B cell (primary cell): ENCODE measurements at regions not wholly inside any gene's neighbourhood (a gene's known extent, or its start where the extent isn't known, plus 50 kb on each side); places are given as distances from the start of the nearest gene placed in this dataset.

Experiments
- ATAC-seq: fragments of 200-7000 bp; cut with Tn5 transposase; one replicate; pipeline ENCODE4 v1.10.0; 2021; ENCODE audit warnings: low read depth, mild to moderate bottlenecking, moderate number of reproducible peaks, moderate library complexity
- CTCF ChIA-PET: fragments of 350-600 bp; sonication (Branson Sonifier 250); formaldehyde crosslinking; loops from one replicate; lab custom pipeline; 2021; ENCODE audit warnings: antibody characterized with exemption, inconsistent platforms; lab: Charles Lee
- POLR2A ChIA-PET: fragments of 350-600 bp; sonication (Branson Sonifier 250); formaldehyde crosslinking; loops from one replicate; lab custom pipeline; 2021; ENCODE audit warnings: antibody characterized with exemption; lab: Charles Lee
- DNase-seq: peaks from one replicate; pipeline ENCODE4 v3.0.0; 2013
- H2AFZ ChIP-seq: 2 replicates; pipeline ENCODE4 v1.6.1; 2012; ENCODE audit warnings: mild to moderate bottlenecking, low read depth, low read length; ENCODE audit not compliant: insufficient read depth, poor library complexity, severe bottlenecking
- H3K27ac ChIP-seq, 2 donors: 1 replicate in 1 of 2; 2 replicates in 1 of 2; pipeline ENCODE4 v1.5.1; 2012 to 2013; ENCODE audit warnings: low read length in 2 of 2, mild to moderate bottlenecking in 2 of 2, moderate library complexity in 1 of 2
- H3K27me3 ChIP-seq, 4 experiments: fragments of 200-600 bp in 1 of 4; sonication (generic) in 1 of 4; replicated peaks in 1 of 4; 1 replicate in 2 of 4; 2 replicates in 2 of 4; pipeline versions ENCODE4 v1.6.1 to v1.7.0; 2013 to 2016; ENCODE audit warnings: low read length in 3 of 4, mild to moderate bottlenecking in 2 of 4, mixed read lengths in 1 of 4, moderate library complexity in 1 of 4; ENCODE audit not compliant: insufficient read depth in 4 of 4, control insufficient read depth in 3 of 4; ENCODE audit errors: control extremely low read depth in 1 of 4
- H3K36me3 ChIP-seq, 2 experiments: replicated peaks in 1 of 2; 1 replicate in 1 of 2; 2 replicates in 1 of 2; pipeline versions ENCODE4 v1.6.1 to v1.7.1; 2013; ENCODE audit warnings: low read length in 1 of 2; ENCODE audit not compliant: insufficient read depth in 2 of 2, control insufficient read depth in 1 of 2; ENCODE audit errors: control extremely low read depth in 1 of 2, extremely low read depth in 1 of 2
- H3K4me1 ChIP-seq, 2 donors: fragments of 200-600 bp in 1 of 2; sonication (generic) in 1 of 2; 1 replicate in 1 of 2; 2 replicates in 1 of 2; pipeline versions ENCODE4 v1.5.1 to v1.6.1; 2013 to 2017; ENCODE audit warnings: low read length in 2 of 2; ENCODE audit not compliant: control insufficient read depth in 2 of 2, insufficient read depth in 2 of 2
- H3K4me2 ChIP-seq: replicated peaks from 2 replicates; pipeline ENCODE3; 2012; ENCODE audit warnings: mild to moderate bottlenecking, low read depth, low read length; ENCODE audit not compliant: poor library complexity, severe bottlenecking
- H3K4me3 ChIP-seq, 5 experiments: fragments of 200-600 bp in 1 of 5; sonication (generic) in 1 of 5; 1 replicate in 3 of 5; 2 replicates in 2 of 5; pipeline versions ENCODE4 v1.5.1 to v1.7.0; 2011 to 2016; ENCODE audit warnings: low read length in 4 of 5, mild to moderate bottlenecking in 4 of 5, low read depth in 2 of 5, control low read depth in 1 of 5, moderate library complexity in 1 of 5; ENCODE audit not compliant: insufficient read depth in 1 of 5; ENCODE audit errors: control extremely low read depth in 1 of 5, extremely low read depth in 1 of 5
- H3K79me2 ChIP-seq: fragments of 200-600 bp; sonication (generic); one replicate; pipeline ENCODE4 v1.6.0; 2016; ENCODE audit warnings: low read length; ENCODE audit not compliant: control insufficient read depth, insufficient read depth
- H3K9ac ChIP-seq: fragments of 200-600 bp; sonication (generic); 2 replicates; pipeline ENCODE4 v1.6.1; 2017; ENCODE audit warnings: mild to moderate bottlenecking, low read length, moderate library complexity
- H3K9me3 ChIP-seq, 3 donors: one replicate each; pipeline versions ENCODE4 v1.6.1 to v1.7.1; 2013; ENCODE audit warnings: low read length in 2 of 3; ENCODE audit not compliant: control insufficient read depth in 2 of 3, insufficient read depth in 1 of 3; ENCODE audit errors: control extremely low read depth in 1 of 3
- H4K20me1 ChIP-seq: 2 replicates; pipeline ENCODE4 v1.6.0; 2012; ENCODE audit warnings: mild to moderate bottlenecking, low read length; ENCODE audit not compliant: insufficient read depth, control insufficient read depth, poor library complexity, severe bottlenecking
- H3K27ac Mint-ChIP-seq: one replicate; pipeline ENCODE4 v1.8.0; 2021; ENCODE audit warnings: mixed read lengths
- H3K27me3 Mint-ChIP-seq: one replicate; pipeline ENCODE4 v1.8.0; 2021; ENCODE audit warnings: mixed read lengths
- H3K4me1 Mint-ChIP-seq: one replicate; pipeline ENCODE4 v1.8.0; 2021; ENCODE audit warnings: mixed read lengths
- H3K4me3 Mint-ChIP-seq: one replicate; pipeline ENCODE4 v1.8.0; 2021; ENCODE audit warnings: mixed read lengths
- H3K9me3 Mint-ChIP-seq: one replicate; pipeline ENCODE4 v1.8.0; 2022; ENCODE audit warnings: mixed read lengths; ENCODE audit not compliant: insufficient read depth
- EZH2 ChIP-seq: IDR thresholded peaks from 2 replicates; pipeline ENCODE4 v1.6.1; 2012; ENCODE audit warnings: borderline replicate concordance, low read depth, mild to moderate bottlenecking, moderate library complexity, low read length; ENCODE audit not compliant: insufficient read depth, poor library complexity, severe bottlenecking
- WGBS: methylation state at CpG from one replicate; pipeline ENCODE4 v1.1.5; 2013; ENCODE audit warnings: missing lambda C conversion rate; ENCODE audit not compliant: insufficient coverage; 5-methylcytosine and 5-hydroxymethylcytosine counted together
- intact Hi-C: fragments of 100-400 bp; cut with micrococcal nuclease; formaldehyde crosslinking; loops from one replicate; pipeline ENCODE4 v1.10.0; 2022
- TF ChIP-seq, protein P1 (sequence below): fragments of 200-600 bp; IDR thresholded peaks from one replicate; pipeline ENCODE4 v1.8.0; 2022; ENCODE audit warnings: antibody characterized with exemption, mild to moderate bottlenecking

DNA sequence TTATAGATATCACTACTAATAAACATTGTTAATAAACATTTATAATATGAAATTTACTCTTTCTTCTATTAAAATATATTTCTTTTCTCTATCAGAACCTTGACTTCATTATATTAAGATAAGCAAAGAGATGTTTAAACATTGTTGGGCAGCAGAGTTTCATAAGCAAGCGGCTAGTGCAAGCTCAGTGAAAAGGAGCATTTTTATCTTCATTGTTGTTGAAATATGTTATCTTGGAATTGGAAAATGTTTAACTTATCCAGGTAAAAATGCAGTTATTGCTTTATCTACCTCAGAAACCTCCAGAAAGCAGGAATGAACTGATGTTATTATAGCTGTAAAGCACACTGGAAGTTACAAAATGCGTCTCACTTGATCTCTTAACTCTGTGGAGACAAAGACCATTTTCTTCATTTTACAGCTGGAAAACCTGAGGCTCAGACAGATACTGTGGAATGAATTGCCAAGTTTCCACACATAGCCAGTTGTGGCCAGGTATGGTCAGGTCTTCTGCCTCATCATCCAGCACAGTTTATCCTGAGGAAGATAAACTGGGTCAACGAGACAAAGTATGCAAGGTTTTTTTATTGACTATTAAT is 934.6 kb upstream of the FAM98A start:
- H3K4me2 ChIP-seq, result no peak overlapping the region
- Mint-ChIP-seq H3K27me3 (no peaks in the 10 kb centered on the region), H3K9me3 (peaks cover 9% of the 10 kb centered on the region), H3K4me3 (no peak overlapping the region), H3K27ac (no peak overlapping the region), H3K4me1 (no peaks in the 10 kb centered on the region)
- no CpG with 5 or more reads among the region's 3 CpGs for WGBS
- no peak overlapping the region for H3K4me3 ChIP-seq
- H3K36me3 ChIP-seq, result no peaks in the 10 kb centered on the region
- H3K9ac ChIP-seq, result no peak overlapping the region
- no peak for ATAC-seq
- ChIA-PET CTCF (no interaction called here), POLR2A (no interaction called here)
- intact Hi-C loops, result no loop called here
- H4K20me1 ChIP-seq, result no peaks in the 10 kb centered on the region
- H3K4me1 ChIP-seq, result no peaks in the 10 kb centered on the region
- no peaks in the 10 kb centered on the region for H3K9me3 ChIP-seq
- H3K27ac ChIP-seq, result no peak overlapping the region
- no peaks in the 10 kb centered on the region for H3K79me2 ChIP-seq
- no peak overlapping the region for H2AFZ ChIP-seq
- TF ChIP-seq EZH2, result no peak
- TF ChIP-seq, protein P1, sequence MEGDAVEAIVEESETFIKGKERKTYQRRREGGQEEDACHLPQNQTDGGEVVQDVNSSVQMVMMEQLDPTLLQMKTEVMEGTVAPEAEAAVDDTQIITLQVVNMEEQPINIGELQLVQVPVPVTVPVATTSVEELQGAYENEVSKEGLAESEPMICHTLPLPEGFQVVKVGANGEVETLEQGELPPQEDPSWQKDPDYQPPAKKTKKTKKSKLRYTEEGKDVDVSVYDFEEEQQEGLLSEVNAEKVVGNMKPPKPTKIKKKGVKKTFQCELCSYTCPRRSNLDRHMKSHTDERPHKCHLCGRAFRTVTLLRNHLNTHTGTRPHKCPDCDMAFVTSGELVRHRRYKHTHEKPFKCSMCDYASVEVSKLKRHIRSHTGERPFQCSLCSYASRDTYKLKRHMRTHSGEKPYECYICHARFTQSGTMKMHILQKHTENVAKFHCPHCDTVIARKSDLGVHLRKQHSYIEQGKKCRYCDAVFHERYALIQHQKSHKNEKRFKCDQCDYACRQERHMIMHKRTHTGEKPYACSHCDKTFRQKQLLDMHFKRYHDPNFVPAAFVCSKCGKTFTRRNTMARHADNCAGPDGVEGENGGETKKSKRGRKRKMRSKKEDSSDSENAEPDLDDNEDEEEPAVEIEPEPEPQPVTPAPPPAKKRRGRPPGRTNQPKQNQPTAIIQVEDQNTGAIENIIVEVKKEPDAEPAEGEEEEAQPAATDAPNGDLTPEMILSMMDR, result no peak
- no peaks in the 10 kb centered on the region for H3K27me3 ChIP-seq
- no peak for DNase-seq

DNA sequence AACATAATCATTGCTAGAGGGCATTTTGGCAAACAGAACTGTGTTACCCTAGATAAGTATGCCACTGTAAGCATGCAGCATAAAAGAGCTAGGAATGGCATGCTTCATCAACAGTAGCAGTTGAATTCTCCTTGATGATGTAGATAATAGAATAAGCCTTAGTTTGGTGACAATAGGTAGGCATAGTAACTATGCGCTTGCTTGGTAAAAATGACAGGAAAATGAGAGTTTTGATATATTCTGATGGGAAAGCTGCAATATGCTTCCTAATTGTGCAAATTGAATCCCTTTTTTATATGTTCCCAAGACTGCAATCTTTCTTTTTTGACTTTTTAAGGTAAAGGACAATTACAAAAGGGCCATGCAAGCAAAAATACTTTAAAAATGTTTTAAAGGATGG is 930.9 kb upstream of the FAM98A start:
- no peak overlapping the region for H3K4me3 Mint-ChIP-seq
- no peaks in the 10 kb centered on the region for H3K27me3 Mint-ChIP-seq
- H3K27me3 ChIP-seq, result no peaks in the 10 kb centered on the region

More for the DNA sequence above, 930.9 kb upstream of the FAM98A start:
- H2AFZ ChIP-seq, result no peak overlapping the region
- H3K9me3 ChIP-seq, result no peaks in the 10 kb centered on the region
- ChIA-PET POLR2A (no interaction called here), CTCF (no interaction called here)
- intact Hi-C loops, result no loop called here
- DNase-seq, result no peak
- no peaks in the 10 kb centered on the region for H4K20me1 ChIP-seq
- no peaks in the 10 kb centered on the region for H3K4me1 Mint-ChIP-seq
- no peak overlapping the region for H3K9ac ChIP-seq
- no peak overlapping the region for H3K27ac Mint-ChIP-seq
- H3K79me2 ChIP-seq, result no peaks in the 10 kb centered on the region
- H3K27ac ChIP-seq, result no peak overlapping the region
- no peaks in the 10 kb centered on the region for H3K4me1 ChIP-seq
- no peaks in the 10 kb centered on the region for H3K9me3 Mint-ChIP-seq
- no CpG with 5 or more reads among the region's 1 CpG for WGBS
- TF ChIP-seq, protein P1, result no peak
- TF ChIP-seq EZH2, result no peak
- no peak overlapping the region for H3K4me3 ChIP-seq
- no peak for ATAC-seq
- no peak overlapping the region for H3K4me2 ChIP-seq
- H3K36me3 ChIP-seq, result no peaks in the 10 kb centered on the region
